HFF-Myc (cell line): ENCODE measurements at regions not wholly inside any gene's neighbourhood (a gene's known extent, or its start where the extent isn't known, plus 50 kb on each side); places are given as distances from the start of the nearest gene placed in this dataset.

Experiments
- DNase-seq: peaks from one replicate; pipeline ENCODE4 v3.0.0-alpha.2; 2011; ENCODE audit warnings: low read depth; ENCODE audit errors: extremely low read depth
- H3K4me3 ChIP-seq: replicated peaks from 2 replicates; pipeline ENCODE4 v1.5.1; 2011; ENCODE audit warnings: low read depth, mild to moderate bottlenecking, control low read depth, low read length
- CTCF ChIP-seq: IDR thresholded peaks from 2 replicates; pipeline ENCODE4 v1.5.1; 2012; ENCODE audit warnings: mild to moderate bottlenecking, low read depth, low read length, control low read depth; ENCODE audit errors: missing control alignments

GRCh38 chr2:222806526-222807137 is 54.2 kb upstream of the ACSL3 start:
- no peak for DNase-seq
- no peak for TF ChIP-seq CTCF
- no peak overlapping the region for H3K4me3 ChIP-seq

- no peak for TF ChIP-seq CTCF
- no peak overlapping the region for H3K4me3 ChIP-seq
- no peak for DNase-seq
Measured at GRCh38 chr2:222807431-222807830, 53.4 kb upstream of the ACSL3 start.

GRCh38 chr2:222809582-222809981 is 51.3 kb upstream of the ACSL3 start:
- no peak overlapping the region for H3K4me3 ChIP-seq
- DNase-seq, result no peak
- TF ChIP-seq CTCF, result no peak

GRCh38 chr2:222810044-222810443 is 50.8 kb upstream of the ACSL3 start:
- TF ChIP-seq CTCF, result no peak
- H3K4me3 ChIP-seq, result no peak overlapping the region
- DNase-seq, result no peak
